GM19328 (cell line): ENCODE measurements at regions not wholly inside any gene's neighbourhood (a gene's known extent, or its start where the extent isn't known, plus 50 kb on each side); places are given as distances from the start of the nearest gene placed in this dataset.

Experiments
- ATAC-seq: cut with Tn5 transposase; IDR thresholded peaks from one replicate; pipeline ENCODE4 v1.9.1; 2021; ENCODE audit warnings: mild to moderate bottlenecking, moderate library complexity; ENCODE audit not compliant: unreplicated experiment

DNA sequence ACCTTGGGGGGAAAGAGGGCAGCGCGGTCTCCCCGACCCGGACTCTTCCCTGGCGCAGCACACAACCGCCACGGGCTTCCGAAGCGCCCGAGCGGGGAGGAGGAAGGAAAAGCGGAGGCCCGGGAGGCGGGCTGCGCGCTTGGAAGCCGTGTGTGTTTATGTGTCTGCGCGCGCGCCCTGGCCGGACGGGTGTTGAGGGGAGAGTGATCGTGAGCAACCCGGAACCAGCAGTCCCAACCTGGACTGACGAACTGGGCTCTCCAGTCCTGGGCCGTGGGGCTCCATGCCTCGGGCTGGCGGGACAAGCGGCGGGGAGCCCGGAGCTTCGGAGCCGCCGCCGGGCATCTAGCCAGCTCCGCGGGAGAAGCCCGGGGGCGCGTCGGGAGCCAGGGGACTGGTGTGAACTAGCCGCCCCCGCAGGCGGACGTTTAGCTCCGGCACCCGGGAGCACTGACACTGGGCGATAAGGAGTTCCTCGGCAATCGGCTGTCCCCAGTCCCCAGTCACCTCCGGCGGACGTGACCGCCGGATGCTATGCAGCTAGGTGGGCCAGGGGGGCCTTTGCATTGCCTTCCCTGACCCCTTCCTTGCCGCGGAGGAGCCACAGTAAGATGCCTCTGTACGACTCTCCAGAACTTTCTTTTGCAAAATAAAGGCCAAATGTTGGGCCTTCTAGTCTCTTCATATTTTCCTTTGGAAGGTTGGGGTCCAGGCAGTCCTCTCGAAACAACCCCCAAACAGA is 74.8 kb upstream of the BCOR start:
- ATAC-seq: no peak

DNA sequence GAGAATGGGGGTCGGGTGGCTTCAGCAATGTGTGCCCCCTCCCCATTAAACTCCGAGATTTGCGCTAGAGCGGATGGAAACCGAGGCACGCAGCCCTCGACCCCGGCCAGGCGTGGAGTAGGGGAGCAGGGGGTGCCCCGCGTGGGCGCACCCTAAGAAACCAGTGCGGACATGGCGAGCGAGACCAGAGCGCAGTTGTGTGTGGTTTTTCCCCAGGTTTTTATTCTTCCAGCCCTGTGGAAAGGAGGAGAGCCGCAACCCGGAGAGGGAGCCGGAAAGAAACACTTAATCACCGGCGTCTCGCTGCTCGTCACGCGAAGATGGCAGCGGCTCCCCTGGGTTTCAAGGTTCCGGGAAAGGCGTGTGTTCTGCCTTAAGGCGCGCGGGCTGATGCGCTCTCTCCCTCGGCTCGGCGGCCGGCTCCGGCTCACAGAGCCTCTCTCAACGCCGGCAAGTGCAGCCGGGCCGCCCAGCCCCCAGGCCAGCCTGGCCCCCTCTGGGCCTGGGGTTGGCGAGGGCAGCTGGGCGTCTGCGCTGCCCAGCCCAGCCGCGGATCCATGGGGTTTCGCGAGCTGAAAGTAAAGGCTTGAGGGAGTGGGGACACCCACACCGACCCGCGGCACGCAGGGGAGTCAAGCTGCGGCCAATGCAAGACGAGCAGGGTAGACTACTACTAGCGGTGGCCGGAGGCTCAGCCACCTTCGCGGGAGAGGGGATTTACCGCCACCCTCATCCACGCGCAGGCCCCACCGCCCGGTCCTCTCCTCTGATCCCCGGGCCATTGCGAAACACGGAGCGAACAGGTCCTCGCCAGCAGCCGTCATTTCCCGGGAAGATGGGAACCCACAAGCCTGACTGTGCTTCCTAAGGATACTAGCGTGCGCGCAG is 74.0 kb upstream of the BCOR start:
- ATAC-seq: no peak

DNA sequence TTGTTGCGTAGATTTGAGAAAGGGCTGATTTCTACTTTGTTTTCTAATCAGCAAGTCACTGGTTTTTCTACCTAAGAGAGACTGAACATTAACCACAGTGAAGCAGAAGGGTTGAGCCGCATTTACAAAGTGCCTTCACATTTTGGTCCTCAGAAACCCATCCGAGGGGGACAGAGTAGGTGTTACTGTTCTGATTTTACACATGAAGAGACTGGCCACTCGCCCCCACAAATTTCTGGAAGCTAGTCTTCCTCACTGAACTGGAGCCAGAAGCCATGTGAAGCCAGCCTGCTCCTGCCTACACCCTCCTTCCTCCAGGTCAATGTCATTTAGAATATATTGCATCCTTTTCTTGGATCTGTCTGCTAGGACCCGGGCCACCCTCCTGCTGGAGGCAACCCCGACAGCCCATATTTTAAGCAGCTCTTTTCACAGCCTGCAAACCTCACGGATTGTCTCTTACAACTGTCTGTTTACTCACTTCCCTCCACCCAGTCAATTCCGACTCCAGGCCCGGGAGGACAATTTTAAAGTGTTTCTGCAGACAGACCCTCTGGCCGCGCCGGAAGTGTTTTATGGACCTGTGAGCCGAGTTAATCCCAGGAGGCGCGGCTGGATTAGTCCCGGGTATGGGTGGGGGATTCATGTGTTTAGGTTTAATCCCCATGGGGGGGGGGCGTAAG is 73.2 kb upstream of the BCOR start:
- ATAC-seq: no peak

DNA sequence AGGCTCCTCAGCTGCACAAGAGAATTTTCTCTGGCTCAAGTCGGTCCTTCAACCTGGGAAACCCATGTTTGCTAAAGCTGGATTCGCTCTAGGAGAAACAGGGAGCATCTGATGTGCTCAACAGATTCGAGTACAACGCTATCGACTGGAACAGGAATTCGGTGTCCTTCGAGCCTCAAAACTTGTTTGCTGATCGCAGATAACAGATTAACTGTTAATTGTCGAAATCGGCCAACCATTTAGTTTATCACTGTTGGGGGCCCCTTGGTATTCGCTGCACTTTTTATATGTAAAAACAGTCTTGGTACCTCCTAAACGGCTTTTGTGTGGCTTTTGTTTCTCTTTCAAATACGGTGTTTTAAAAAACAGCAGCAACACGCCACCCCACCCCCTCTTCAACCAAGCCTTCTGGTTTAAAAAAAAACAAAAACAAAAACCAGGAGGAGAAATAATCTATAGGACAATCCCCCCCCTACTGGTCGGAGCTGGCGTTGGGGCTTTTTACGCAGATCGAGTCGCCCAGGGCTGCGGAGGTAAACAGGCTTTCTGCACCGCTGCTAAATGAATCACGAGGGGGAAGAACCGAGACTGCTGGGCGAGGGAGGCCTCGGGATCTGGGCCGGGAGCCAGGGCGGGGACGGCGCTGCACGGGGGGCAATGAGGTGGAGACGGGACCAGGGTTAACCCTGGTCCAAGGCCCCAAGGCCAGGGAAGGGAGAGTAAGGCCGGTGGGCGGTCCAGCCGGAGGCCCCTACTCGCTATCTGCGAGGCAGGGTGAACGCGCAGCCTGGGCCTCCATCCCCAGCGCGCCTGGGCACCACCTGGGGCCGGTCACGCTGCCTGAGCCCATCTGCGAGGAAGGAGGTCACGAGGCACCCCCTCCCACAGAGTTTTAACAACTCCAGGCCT is 71.7 kb upstream of the BCOR start:
- no peak for ATAC-seq

DNA sequence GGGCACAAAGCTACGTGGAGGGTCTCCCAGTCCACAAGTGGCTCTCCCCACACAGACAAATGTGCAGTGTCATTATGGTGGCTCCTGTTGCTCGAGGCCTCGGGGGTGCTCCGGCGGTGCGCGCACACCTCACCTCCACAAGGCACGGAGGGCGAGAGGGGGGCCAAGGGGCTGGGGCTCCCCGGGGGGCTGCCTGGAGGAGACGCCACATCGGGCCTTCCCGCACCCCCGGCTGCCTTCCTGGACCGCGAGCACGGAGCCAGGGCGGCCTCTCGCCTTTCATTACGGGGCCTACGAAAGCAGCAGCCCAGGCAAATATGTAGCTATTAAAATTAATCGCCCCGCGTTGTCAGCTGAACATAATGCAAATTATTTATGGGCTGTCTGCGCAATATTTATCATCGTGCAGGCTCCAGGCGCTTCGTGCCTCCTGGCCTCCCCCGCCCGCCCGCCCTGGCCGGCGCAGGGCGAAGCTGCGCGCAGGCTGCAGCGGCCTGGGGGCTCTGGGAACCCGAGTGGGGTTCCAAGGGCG is 70.8 kb upstream of the BCOR start:
- ATAC-seq: no peak

DNA sequence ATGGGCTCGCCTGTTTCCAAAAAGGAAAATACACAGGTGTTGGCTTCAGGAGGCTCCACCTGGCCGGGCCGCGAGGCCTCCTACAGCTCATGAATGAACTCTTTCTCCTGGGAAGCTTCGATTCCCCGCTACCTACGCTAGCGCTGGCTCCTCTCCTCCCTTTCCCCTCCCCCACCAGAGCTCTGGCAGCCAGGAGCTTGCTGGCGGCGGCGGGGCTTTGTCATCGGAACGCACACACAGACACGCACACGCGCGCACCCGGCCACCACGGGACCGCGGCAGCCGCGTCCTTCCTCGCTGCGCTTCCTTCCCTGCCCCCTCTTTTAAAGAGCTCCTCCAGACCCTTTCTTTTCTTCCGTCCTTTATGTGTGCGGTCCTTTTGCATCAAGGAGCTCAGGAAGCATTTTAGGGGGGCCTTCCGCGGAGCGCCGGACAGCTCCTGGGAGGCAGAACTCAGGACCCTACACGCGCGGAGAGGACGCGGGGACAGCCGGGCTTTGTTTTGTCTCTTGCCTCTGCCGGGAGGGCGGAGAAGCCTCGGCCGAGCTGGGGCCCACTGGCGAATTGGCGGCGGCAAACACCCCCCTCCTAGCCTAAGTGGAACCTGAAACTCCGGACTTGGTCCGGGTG is 70.2 kb upstream of the BCOR start:
- ATAC-seq: no peak

DNA sequence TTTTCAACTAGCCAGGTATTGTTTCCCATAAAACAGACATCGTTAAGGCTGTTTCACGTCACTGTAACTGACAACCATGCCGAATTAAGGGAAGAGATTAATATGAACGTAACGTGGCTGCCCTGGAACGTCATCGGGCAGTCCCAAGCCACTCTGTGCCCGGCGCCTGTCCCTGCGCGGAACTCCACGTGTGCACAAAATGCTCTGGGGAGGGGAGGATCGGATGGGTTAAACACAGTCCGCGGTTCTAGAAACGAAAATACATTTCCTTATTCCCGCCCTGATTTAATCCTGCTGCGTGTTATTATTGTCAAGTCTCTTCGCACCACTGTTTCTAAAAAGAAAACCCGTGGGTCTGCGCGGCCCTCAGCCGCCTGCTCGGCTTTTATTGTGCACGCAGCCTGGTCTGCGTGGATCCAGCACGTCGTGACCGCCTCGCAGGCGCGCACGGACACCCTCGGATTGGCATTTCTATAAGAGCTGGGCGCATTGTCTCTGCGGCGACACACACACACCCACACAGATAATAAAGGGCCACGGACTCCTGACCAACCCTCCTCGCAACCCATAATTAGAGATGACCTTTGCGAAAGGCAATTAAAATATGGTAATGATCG is 69.6 kb upstream of the BCOR start:
- no peak for ATAC-seq

DNA sequence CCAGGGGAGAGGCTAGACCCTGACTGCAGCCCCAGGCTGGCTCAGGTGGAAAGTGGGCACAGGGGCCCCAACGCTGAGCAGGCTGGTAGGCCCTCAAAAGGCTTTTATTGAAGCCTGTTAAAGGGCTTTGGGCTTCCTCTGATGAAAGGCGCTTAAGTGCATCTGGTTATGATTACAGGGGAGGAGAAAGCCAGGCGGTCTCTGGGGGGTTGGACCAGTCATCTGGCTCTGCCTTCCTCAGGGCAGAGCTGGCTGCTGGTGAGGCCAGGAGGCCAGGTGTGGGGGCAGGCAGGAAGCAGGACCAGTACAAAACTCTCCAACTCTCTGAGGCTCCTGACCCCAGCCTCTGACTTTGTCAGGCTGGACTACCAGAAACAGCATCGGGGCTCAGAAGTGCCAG is 68.8 kb upstream of the BCOR start:
- no peak for ATAC-seq

DNA sequence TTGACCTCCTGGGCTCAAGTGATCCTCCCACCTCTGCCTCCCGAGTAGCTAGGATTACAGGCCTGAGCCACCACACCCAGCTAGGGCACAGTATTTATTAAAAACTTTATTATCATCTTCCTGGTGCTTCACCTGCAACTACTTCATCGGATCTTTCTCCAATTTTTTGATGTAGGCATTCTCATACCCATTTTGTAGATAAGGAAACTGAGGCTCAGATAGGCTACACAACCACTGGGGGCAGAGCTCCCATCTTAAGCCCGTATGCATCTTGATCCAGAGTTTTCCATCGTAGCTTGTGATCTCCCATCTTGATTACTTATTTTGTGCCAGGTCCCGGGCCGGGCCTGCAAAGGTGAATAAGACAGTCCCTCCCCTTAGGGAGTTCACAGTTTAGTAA is 68.1 kb upstream of the BCOR start:
- no peak for ATAC-seq

DNA sequence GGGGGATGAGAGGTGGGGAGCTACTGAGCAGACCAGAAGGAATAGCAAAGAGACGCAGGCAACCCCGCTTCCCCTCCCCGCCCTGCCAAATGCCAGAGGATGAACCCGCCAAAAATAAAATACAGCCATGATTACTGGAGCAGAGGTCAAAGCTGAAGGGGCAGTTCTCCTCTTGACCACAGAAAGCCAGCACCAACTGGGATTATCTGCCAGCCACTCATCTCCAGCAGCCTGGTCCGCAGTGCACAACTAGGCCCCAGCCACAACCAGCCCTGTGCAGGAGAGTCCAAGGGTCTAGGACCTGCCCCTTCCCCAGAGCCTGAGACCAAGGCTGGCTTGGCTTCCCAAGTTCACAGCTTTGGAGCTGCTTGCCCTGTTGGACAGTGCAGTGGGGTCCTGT is 67.4 kb upstream of the BCOR start:
- ATAC-seq: no peak

DNA sequence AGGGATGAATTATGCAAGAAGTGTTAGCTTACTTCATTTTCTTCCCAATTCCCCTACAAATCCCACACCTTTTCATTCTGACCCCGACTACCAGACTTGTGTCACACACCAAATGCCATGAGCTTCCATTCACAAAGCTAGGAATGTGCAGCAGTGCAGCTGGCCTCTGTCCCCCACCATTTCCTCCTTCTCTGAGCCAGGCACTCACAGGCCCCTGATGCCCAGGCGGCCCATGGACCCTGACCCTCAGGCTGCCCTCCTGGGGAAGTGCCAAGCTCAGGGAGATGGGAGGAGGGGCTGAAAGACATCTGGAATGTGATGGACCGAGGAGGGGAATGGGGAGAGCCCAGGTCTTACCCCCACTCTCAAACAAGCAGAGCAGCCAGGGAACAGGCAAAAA is 67.0 kb upstream of the BCOR start:
- no peak for ATAC-seq

DNA sequence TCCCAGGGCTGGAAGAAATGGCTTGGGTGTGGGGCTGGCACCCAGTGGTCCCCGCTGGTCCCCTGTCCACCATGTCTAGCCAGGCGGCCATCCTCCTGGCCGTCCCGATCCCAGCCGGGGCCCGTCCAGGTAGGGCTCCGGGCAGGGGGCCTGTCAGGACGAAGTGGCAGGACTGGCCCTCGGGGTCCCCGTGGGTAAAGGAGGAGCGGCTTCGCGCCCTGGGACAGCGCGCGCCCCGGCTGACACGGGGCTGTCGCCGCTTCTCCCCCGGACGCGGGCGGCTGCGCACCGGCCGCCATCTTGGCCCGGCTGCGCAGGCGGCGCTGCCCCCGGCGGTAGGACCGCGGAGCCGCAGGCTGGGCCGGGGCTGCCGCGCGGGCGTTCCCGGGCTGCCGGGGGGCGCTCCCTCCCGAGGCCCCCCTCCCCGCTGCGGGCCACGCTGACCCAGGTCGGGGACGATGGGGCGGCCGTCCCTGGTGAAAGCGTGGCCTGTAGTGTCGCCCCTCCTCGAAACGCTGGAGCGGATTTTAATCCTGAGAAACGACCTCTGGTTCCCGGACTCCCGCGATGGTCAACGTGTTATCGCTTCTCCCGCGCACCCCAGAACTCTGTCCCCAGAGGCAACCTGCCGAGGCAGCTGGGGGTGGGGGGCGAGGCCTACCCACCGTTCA is 60.4 kb upstream of the BCOR start:
- no peak for ATAC-seq

DNA sequence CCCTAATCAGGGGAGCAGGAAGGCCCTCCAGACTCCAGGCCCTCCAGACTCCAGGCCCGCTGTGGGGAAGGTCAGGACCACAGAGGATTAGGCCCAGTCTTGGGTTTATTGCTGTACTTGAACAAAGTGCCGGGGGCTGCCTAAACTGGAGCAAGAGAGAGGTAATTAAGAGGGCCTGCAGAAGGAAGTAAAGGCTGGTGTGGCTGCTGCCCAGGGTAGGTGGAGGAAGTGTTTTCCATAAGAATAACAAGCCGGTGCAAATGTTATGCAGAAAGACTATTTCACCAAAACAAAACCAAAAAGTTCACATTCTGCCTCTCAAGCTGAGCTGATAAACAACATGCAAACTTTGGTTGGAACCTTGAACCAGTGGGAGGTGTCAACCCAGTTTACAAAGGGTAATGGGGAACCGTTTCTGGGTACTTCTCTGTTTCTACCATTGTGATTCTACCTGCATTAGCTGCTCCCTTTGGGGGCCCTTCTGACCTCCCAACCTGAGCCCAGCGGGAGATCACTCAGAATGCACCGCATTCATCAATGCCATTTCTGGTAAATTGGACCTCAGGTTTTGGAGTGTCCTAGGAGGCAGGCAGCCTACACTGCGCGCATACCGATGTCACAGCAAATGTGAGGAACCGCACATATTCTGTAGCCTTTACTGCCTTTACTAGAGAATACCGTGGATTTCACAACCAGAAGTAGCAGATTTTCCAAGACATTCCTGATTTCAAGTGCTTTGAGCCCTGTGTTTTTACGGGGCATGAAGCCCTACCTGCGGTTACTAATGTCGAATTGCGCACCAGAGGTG is 59.7 kb upstream of the BCOR start:
- ATAC-seq: no peak

DNA sequence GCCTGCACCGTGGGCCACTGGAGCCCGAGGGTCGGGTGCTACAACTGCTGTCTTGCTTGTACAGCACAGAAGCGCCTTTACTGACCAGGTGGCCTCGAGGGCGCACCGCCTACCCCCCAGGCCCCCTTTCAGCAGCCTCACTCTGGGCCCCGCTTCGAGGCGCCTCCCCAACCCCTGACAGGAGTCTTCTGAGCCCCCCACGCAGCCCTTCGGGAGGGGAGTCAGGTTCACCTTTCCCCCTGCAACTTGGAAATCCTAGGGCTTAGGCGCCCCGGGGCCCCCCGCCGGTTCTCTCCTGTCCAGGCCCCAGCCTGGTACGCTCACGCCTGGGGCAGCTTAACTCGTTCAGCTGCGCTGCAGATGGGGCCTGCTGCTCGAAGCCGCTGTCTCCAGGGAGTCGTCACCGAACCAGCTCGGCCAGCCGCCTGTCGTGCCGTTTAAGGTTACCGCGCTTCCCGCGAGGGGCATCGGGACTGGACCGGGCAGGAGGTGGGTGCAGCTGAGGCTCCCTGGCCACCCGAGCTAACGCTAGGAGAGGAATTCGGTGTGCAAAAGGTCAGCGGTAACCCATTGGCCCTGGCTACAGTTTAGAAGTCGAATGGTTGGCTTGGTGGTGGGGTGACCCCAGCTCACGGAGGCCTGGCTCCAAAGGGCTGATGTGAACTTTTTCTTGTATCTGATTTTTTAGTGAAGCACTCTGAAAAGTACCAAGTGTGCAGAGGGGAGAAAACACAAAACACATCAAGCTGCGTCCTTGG is 58.9 kb upstream of the BCOR start:
- ATAC-seq: no peak

DNA sequence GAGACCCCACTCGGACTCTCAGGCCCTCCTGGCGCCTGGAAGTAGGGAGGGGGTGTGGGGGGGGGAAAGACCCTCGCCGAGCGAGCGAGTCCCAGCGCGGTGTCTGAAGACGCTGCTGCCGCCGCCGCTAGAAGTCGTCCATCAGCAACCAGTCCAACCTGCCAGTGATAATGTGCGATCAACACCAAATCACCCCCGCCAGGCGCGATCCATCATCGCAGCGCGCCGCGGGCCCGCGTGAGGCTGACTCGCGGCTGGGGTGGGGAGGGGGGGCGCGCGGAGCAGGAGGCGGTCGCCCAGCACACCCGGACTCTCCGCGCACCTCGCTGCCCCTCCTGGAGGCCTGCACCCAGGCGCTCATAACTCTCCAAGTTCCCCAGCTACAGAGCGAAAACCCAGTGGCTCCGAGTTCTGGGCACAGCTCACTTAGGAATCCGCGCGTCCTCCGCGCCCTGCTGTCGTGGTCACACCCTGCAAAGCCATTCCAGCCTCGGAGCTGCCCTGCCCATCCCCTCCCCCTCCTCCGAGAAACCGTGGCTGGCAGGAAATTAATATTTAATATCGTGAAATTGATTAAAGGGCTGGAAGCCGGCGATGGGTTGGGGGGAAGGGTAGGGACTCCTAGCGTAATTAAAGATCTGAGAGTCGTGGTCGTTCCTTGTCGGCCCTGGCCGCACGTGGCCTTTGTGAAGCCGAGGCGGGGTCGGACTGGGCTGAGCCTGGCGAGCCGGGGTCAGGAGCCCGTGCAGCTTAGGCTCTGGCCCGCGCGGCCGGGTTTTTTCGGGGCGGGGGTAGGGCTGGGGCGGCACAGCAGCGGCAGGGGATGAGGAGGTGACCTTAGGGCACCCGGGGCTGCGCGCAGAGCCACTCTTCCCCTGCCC is 58.1 kb upstream of the BCOR start:
- ATAC-seq: no peak

DNA sequence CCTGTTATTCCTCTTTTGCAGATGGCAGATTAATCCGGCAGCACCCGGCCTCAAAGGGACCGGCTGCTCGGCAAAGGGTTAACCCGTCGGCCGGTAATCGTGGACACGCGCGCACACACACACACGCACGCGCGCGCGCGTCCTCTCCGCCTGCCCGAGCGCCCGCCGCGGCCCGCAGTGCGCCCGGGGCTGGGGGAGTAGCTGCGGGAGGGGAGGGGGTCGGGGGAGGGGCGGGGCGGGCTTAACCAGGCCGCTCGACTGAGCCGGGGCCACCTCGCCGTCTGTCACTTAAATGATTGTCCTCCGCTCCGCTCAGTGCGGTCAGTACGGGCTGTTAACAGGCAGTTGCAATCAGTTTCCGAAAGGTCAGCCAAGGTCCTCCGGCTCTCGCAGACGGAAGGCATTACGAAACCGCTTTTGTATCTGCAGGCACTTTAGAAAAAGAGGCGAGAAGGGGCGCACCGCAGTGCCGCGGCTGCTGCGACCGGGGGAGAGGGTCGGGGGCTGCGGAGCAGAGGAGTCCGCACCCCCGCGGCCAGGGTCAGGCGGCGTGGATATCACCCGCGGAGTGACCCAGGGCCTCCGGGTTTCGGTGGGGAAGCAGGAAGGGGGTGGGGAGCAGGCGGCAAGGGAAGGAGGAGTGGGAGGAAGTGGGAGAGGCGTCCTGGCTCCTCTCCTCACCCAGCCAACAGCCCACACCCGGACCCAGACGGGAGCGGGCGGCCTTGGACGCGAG is 57.3 kb upstream of the BCOR start:
- no peak for ATAC-seq
